Mesenchymal stem cell (in vitro differentiated cells and primary cell): ENCODE measurements at regions not wholly inside any gene's neighbourhood (a gene's known extent, or its start where the extent isn't known, plus 50 kb on each side); places are given as distances from the start of the nearest gene placed in this dataset.

Source experiments
- DNase-seq: peaks from one replicate; pipeline ENCODE4 v3.0.0-alpha.2; 2013
- H2AFZ ChIP-seq: one replicate; pipeline ENCODE4 v1.6.1; 2013; ENCODE audit warnings: low read depth, mild to moderate bottlenecking, control low read depth, inconsistent platforms, low read length, moderate library complexity
- H2AK5ac ChIP-seq: 2 replicates; pipeline ENCODE4 v1.6.1; 2013; ENCODE audit warnings: low read length, moderate library complexity, mild to moderate bottlenecking, inconsistent platforms; ENCODE audit not compliant: severe bottlenecking
- H2BK120ac ChIP-seq: one replicate; pipeline ENCODE4 v1.6.1; 2013; ENCODE audit warnings: low read depth, mild to moderate bottlenecking, inconsistent platforms, low read length, moderate library complexity
- H2BK12ac ChIP-seq, 2 experiments: one replicate each; pipeline ENCODE4 v1.6.1; 2013; ENCODE audit warnings: inconsistent platforms in 2 of 2, low read length in 2 of 2, mild to moderate bottlenecking in 2 of 2, moderate library complexity in 2 of 2, control low read depth in 1 of 2
- H2BK15ac ChIP-seq: one replicate; pipeline ENCODE4 v1.6.1; 2013; ENCODE audit warnings: mild to moderate bottlenecking, low read depth, inconsistent platforms; ENCODE audit not compliant: poor library complexity, severe bottlenecking
- H2BK5ac ChIP-seq: 2 replicates; pipeline ENCODE4 v1.6.1; 2013; ENCODE audit warnings: low read depth, mild to moderate bottlenecking, low read length, control low read depth, inconsistent platforms; ENCODE audit not compliant: poor library complexity, severe bottlenecking
- H3K14ac ChIP-seq, 2 experiments: one replicate each; pipeline ENCODE4 v1.6.1; 2013; ENCODE audit warnings: inconsistent platforms in 2 of 2, low read length in 2 of 2, control low read depth in 1 of 2, mild to moderate bottlenecking in 1 of 2, moderate library complexity in 1 of 2
- H3K18ac ChIP-seq, 2 experiments: one replicate each; pipeline ENCODE4 v1.6.1; 2013; ENCODE audit warnings: inconsistent platforms in 2 of 2, low read length in 2 of 2, control low read depth in 1 of 2, low read depth in 1 of 2, mild to moderate bottlenecking in 1 of 2
- H3K23ac ChIP-seq, 2 experiments: one replicate each; pipeline ENCODE4 v1.6.1; 2013; ENCODE audit warnings: inconsistent platforms in 2 of 2, low read length in 2 of 2, mild to moderate bottlenecking in 2 of 2, moderate library complexity in 2 of 2, control low read depth in 1 of 2
- H3K27ac ChIP-seq: 2 replicates; pipeline ENCODE4 v1.5.1; 2013; ENCODE audit warnings: mild to moderate bottlenecking, moderate library complexity, low read length, control low read depth, inconsistent platforms; ENCODE audit not compliant: poor library complexity, severe bottlenecking
- H3K27me3 ChIP-seq, 2 experiments: 2 replicates each; pipeline versions ENCODE4 v1.6.1 to v1.7.0; 2013; ENCODE audit warnings: low read length in 2 of 2, mild to moderate bottlenecking in 2 of 2, moderate library complexity in 2 of 2, control low read depth in 1 of 2, inconsistent platforms in 1 of 2; ENCODE audit not compliant: control insufficient read depth in 1 of 2, insufficient read depth in 1 of 2
- H3K36me3 ChIP-seq, 2 experiments: 2 replicates each; pipeline versions ENCODE4 v1.6.1 to v1.7.0; 2013; ENCODE audit warnings: low read length in 2 of 2, control low read depth in 1 of 2, inconsistent platforms in 1 of 2, low read depth in 1 of 2, mild to moderate bottlenecking in 1 of 2; ENCODE audit not compliant: insufficient read depth in 2 of 2, control insufficient read depth in 1 of 2
- H3K4ac ChIP-seq, 2 experiments: one replicate each; pipeline ENCODE4 v1.6.1; 2013; ENCODE audit warnings: inconsistent platforms in 2 of 2, low read length in 2 of 2, mild to moderate bottlenecking in 2 of 2, moderate library complexity in 2 of 2, control low read depth in 1 of 2, low read depth in 1 of 2
- H3K4me1 ChIP-seq: 2 replicates; pipeline ENCODE4 v1.6.1; 2013; ENCODE audit warnings: low read depth, low read length, control low read depth; ENCODE audit not compliant: control insufficient read depth, insufficient read depth
- H3K4me2 ChIP-seq: 2 replicates; pipeline ENCODE4 v1.6.1; 2013; ENCODE audit warnings: low read length, mild to moderate bottlenecking, inconsistent platforms; ENCODE audit not compliant: poor library complexity, severe bottlenecking
- H3K4me3 ChIP-seq, 2 experiments: 2 replicates each; pipeline versions ENCODE4 v1.5.1 to v1.7.0; 2013; ENCODE audit warnings: low read length in 2 of 2, mild to moderate bottlenecking in 2 of 2, control low read depth in 1 of 2, low read depth in 1 of 2; ENCODE audit not compliant: insufficient read depth in 1 of 2
- H3K79me1 ChIP-seq: replicated peaks from 2 replicates; pipeline ENCODE4 v1.6.1; 2013; ENCODE audit warnings: mild to moderate bottlenecking, control low read depth, low read length, inconsistent platforms; ENCODE audit not compliant: poor library complexity, severe bottlenecking
- H3K9ac ChIP-seq: 2 replicates; pipeline ENCODE4 v1.7.0; 2013; ENCODE audit warnings: mild to moderate bottlenecking, low read length, moderate library complexity
- H3K9me3 ChIP-seq: 2 replicates; pipeline ENCODE4 v1.7.0; 2013; ENCODE audit warnings: mild to moderate bottlenecking, low read length; ENCODE audit not compliant: control insufficient read depth
- H4K8ac ChIP-seq: one replicate; pipeline ENCODE4 v1.6.1; 2013; ENCODE audit warnings: inconsistent platforms, mild to moderate bottlenecking, low read length, moderate library complexity
- H4K91ac ChIP-seq: one replicate; pipeline ENCODE4 v1.6.1; 2013; ENCODE audit warnings: mild to moderate bottlenecking, low read length, inconsistent platforms
- WGBS: methylation state at CpG from one replicate; pipeline ENCODE4 v1.1.7; 2013; ENCODE audit warnings: mixed read lengths; 5-methylcytosine and 5-hydroxymethylcytosine counted together

DNA sequence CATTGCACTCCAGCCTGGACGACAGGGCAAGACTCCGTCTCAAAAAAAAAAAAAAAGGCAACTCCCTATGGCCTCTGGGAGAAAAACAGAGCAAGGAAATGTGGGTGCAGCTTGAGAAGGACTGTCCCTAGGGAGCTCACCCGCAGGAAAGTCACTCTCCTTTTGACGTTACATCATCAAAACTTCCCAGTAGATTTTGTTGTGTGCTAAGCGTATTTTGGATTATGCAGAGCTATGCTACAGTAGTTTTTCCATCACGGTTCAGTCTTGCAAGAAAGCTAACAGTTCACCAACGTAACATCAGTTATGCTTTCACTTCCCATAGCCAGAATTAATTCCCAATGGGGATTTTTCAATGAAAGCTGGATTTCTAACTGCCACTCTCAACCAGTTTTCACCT lies 138.8 kb downstream of the HSD17B3 start:
- Histone ChIP-seq H3K4me3 (no peak overlapping the region), H3K9ac (no peak overlapping the region), H4K91ac (no peak overlapping the region), H3K79me1 (no peaks in the 10 kb centered on the region), H2BK12ac (no peak overlapping the region), H3K4me1 (peaks cover 5% of the 10 kb centered on the region), H3K9me3 (no peaks in the 10 kb centered on the region), H3K23ac (no peak overlapping the region), H2AK5ac (no peak overlapping the region), H2BK120ac (no peak overlapping the region), H3K18ac (no peak overlapping the region), H3K27me3 (peaks cover 12 to 31% of the 10 kb centered on the region in 2 experiments), H3K4ac (no peak overlapping the region), H3K4me2 (no peak overlapping the region), H2AFZ (no peak overlapping the region), H2BK5ac (no peak overlapping the region), H3K14ac (no peak overlapping the region), H4K8ac (no peak overlapping the region), H2BK15ac (no peak overlapping the region), H3K36me3 (no peaks in the 10 kb centered on the region), H3K27ac (no peak overlapping the region)
- no peak for DNase-seq
- WGBS = 90% methylated on average over 7 of the region's 7 CpGs

- H3K4me1 ChIP-seq = peaks cover 4% of the 10 kb centered on the region
- H3K27ac ChIP-seq = no peak overlapping the region
- no peak overlapping the region for H2BK120ac ChIP-seq
- DNase-seq = no peak
- H3K27me3 ChIP-seq = peaks cover 14 to 28% of the 10 kb centered on the region in 2 experiments
- no peak overlapping the region for H2BK15ac ChIP-seq
- H3K4ac ChIP-seq = no peak overlapping the region
- H3K9ac ChIP-seq = no peak overlapping the region
- no peak overlapping the region for H3K4me3 ChIP-seq
- H3K4me2 ChIP-seq = no peak overlapping the region
- H4K8ac ChIP-seq = no peak overlapping the region
- H2AFZ ChIP-seq = no peak overlapping the region
- no peak overlapping the region for H3K23ac ChIP-seq
- no peaks in the 10 kb centered on the region for H3K36me3 ChIP-seq
- H2BK5ac ChIP-seq = no peak overlapping the region
- WGBS = 82% methylated on average over 7 of the region's 7 CpGs
- no peak overlapping the region for H2AK5ac ChIP-seq
- no peak overlapping the region for H3K18ac ChIP-seq
- no peak overlapping the region for H3K14ac ChIP-seq
- no peaks in the 10 kb centered on the region for H3K9me3 ChIP-seq
- H4K91ac ChIP-seq = no peak overlapping the region
- no peaks in the 10 kb centered on the region for H3K79me1 ChIP-seq
- no peak overlapping the region for H2BK12ac ChIP-seq
Observed at GRCh38 chr9:96161819-96162218, 140.2 kb downstream of the HSD17B3 start.

DNA sequence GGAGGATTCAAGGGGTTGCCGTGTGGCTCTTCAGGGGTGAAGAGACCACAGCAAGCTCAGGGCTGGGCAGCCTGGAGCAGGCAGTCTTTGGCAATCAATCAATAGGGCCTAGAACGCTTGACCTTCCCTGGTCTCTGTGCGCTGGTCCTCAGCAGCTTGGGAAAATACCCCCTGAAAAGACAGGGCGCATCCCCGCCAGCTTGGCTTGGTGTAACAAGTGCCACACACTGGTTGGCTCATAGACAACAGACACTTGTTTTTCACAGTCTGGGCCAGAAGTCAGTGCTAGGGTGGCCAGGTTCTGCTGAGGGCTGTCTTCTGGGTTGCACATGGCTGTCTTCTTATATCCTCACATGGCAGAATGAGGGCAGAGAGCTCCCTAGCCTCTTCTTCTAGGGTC lies 141.1 kb downstream of the HSD17B3 start:
- no peak overlapping the region for H2BK15ac ChIP-seq
- H3K36me3 ChIP-seq = no peaks in the 10 kb centered on the region
- H3K14ac ChIP-seq = no peak overlapping the region
- no peak overlapping the region for H3K27ac ChIP-seq
- H3K4me3 ChIP-seq = no peak overlapping the region
- H2BK5ac ChIP-seq = no peak overlapping the region
- DNase-seq = no peak
- no peaks in the 10 kb centered on the region for H3K9me3 ChIP-seq
- H3K4me2 ChIP-seq = no peak overlapping the region
- peaks cover 6% of the 10 kb centered on the region for H3K4me1 ChIP-seq
- no peak overlapping the region for H2AFZ ChIP-seq
- H4K8ac ChIP-seq = no peak overlapping the region
- no peak overlapping the region for H2AK5ac ChIP-seq
- no peak overlapping the region for H4K91ac ChIP-seq
- no peak overlapping the region for H3K9ac ChIP-seq
- no peaks in the 10 kb centered on the region for H3K79me1 ChIP-seq
- H3K18ac ChIP-seq = no peak overlapping the region
- H3K4ac ChIP-seq = no peak overlapping the region
- no peak overlapping the region for H2BK120ac ChIP-seq
- H3K23ac ChIP-seq = no peak overlapping the region
- WGBS = 95% methylated on average over 5 of the region's 5 CpGs
- peaks cover 14 to 36% of the 10 kb centered on the region in 2 experiments for H3K27me3 ChIP-seq
- H2BK12ac ChIP-seq = no peak overlapping the region

DNA sequence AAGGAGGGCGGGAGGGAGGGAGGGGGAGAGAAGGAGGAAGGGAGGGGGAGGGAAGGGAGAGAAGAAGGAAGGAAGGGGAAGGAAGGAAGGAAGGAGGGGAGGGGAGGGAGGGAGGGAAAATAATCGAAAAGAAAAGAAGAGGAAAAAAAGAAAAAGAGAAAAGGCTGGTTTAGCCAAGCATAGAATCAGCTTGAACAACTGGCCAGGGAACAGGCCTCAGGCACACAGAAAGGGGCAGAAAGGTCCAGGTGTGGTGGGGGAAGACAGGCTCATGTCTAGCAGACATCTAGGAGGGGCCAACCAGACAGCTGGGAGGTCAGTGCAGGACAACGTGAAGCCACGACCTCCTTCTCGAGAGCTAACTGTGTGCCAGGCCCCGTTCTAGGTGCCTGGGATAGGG lies 141.8 kb downstream of the HSD17B3 start:
- no peak overlapping the region for H2BK120ac ChIP-seq
- H3K23ac ChIP-seq = no peak overlapping the region
- H4K91ac ChIP-seq = no peak overlapping the region
- no peak for DNase-seq
- H3K27ac ChIP-seq = no peak overlapping the region
- no peak overlapping the region for H2AK5ac ChIP-seq
- peaks cover 14 to 36% of the 10 kb centered on the region in 2 experiments for H3K27me3 ChIP-seq
- WGBS = 89% methylated on average over 6 of the region's 6 CpGs
- no peaks in the 10 kb centered on the region for H3K9me3 ChIP-seq
- H3K18ac ChIP-seq = no peak overlapping the region
- H3K79me1 ChIP-seq = no peaks in the 10 kb centered on the region
- H2AFZ ChIP-seq = no peak overlapping the region
- H2BK15ac ChIP-seq = peak overlapping the region; percentile 8
- H2BK12ac ChIP-seq = no peak overlapping the region
- H3K14ac ChIP-seq = no peak overlapping the region
- no peaks in the 10 kb centered on the region for H3K36me3 ChIP-seq
- H3K4me2 ChIP-seq = no peak overlapping the region
- no peak overlapping the region for H3K9ac ChIP-seq
- no peak overlapping the region for H4K8ac ChIP-seq
- H3K4ac ChIP-seq = no peak overlapping the region
- no peak overlapping the region for H2BK5ac ChIP-seq
- no peak overlapping the region for H3K4me3 ChIP-seq
- H3K4me1 ChIP-seq = peaks cover 6% of the 10 kb centered on the region
